ENCODE measurements at regions not wholly inside any gene's neighbourhood (a gene's known extent, or its start where the extent isn't known, plus 50 kb on each side); places are given as distances from the start of the nearest gene placed in this dataset.

DNA sequence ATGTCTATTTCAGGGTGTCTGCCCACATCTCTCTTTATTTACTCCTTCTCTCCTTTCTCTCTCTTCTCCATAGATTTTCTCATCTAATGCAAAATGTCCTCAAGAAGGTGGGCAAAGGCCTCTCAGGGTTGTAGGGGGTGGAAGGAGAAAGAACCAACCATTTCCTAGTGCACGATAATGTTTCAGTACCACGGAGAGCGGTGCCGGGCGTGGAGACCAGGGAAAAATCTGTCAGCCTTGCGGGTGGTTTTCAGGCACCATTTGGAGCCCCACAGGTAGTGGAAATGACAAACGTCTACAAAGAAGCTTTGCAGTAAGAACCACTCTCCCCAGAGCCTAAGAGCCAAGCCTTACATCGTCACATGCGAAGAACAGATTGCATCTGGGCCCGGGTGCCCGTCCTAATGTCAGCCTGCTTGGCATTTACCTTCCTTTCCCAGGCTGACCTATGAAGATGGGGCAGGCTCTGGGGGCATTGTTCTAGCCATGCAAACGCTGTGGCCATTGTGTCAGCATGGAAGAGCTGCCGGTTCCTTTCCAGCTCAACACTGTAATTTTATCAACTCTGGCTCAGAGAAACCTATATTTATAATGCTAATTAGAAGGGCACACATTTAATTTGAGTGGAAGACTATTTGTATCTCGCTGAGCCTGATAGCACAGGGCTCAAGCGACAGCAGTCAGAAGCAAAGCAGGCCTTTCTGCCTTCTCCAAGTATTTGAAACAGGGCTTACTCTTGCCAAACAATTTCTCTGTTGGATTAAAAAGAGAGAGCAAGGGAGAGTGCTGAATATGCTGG lies 430.1 kb upstream of the WWC1 start:
- no peak for TF ChIP-seq POLR2A (IDR thresholded peaks at IDR 0.05; ENCODE audit: low read length)
- no peak for TF ChIP-seq GATA1 (IDR thresholded peaks at IDR 0.05; ENCODE audit: low read depth, low read length)
